Neuronal stem cell (in vitro differentiated cells): ENCODE measurements at regions not wholly inside any gene's neighbourhood (a gene's known extent, or its start where the extent isn't known, plus 50 kb on each side); places are given as distances from the start of the nearest gene placed in this dataset.

Experiments used
- DNase-seq: peaks from one replicate; pipeline ENCODE4 v3.0.0-alpha.2; 2013; ENCODE audit warnings: low spot score
- H2AFZ ChIP-seq: one replicate; pipeline ENCODE4 v1.6.1; 2013; ENCODE audit warnings: mild to moderate bottlenecking, low read length, inconsistent platforms
- H2AK5ac ChIP-seq: 2 replicates; pipeline ENCODE4 v1.6.1; 2013; ENCODE audit warnings: low read depth, mild to moderate bottlenecking, inconsistent platforms, low read length, moderate library complexity, mixed read lengths
- H2BK120ac ChIP-seq: 2 replicates; pipeline ENCODE4 v1.6.1; 2013; ENCODE audit warnings: low read depth, mild to moderate bottlenecking, inconsistent platforms, low read length, moderate library complexity, mixed read lengths
- H2BK12ac ChIP-seq: one replicate; pipeline ENCODE4 v1.6.1; 2013; ENCODE audit warnings: low read length, inconsistent platforms
- H2BK15ac ChIP-seq: 2 replicates; pipeline ENCODE4 v1.6.1; 2013; ENCODE audit warnings: mild to moderate bottlenecking, low read length, inconsistent platforms, mixed read lengths
- H2BK5ac ChIP-seq: one replicate; pipeline ENCODE4 v1.6.1; 2013; ENCODE audit warnings: inconsistent platforms, mild to moderate bottlenecking, low read length, moderate library complexity
- H3K14ac ChIP-seq: one replicate; pipeline ENCODE4 v1.6.1; 2013; ENCODE audit warnings: low read length, inconsistent platforms
- H3K18ac ChIP-seq: 2 replicates; pipeline ENCODE4 v1.6.1; 2013; ENCODE audit warnings: low read length, inconsistent platforms
- H3K23ac ChIP-seq: 2 replicates; pipeline ENCODE4 v1.6.1; 2013; ENCODE audit warnings: low read depth, mild to moderate bottlenecking, mixed read lengths, low read length, inconsistent platforms; ENCODE audit not compliant: poor library complexity
- H3K27ac ChIP-seq: replicated peaks from 3 replicates; pipeline ENCODE4 v1.5.1; 2013; ENCODE audit warnings: low read length, inconsistent platforms
- H3K27me3 ChIP-seq, 3 experiments: 2 replicates each; pipeline ENCODE4 v1.6.1; 2013; ENCODE audit warnings: low read length in 3 of 3, mild to moderate bottlenecking in 2 of 3, inconsistent platforms in 1 of 3, low read depth in 1 of 3, mixed read lengths in 1 of 3, moderate library complexity in 1 of 3; ENCODE audit not compliant: control insufficient read depth in 3 of 3, insufficient read depth in 3 of 3
- H3K36me3 ChIP-seq, 2 donors: replicated peaks in 1 of 2; 2 replicates each; pipeline ENCODE4 v1.6.1; 2013; ENCODE audit warnings: low read length in 2 of 2; ENCODE audit not compliant: control insufficient read depth in 2 of 2, insufficient read depth in 2 of 2
- H3K4ac ChIP-seq: 2 replicates; pipeline ENCODE4 v1.6.1; 2013; ENCODE audit warnings: inconsistent platforms, mild to moderate bottlenecking, low read length, moderate library complexity
- H3K4me1 ChIP-seq, 2 donors: 1 replicate in 1 of 2; 2 replicates in 1 of 2; pipeline ENCODE4 v1.6.1; 2013; ENCODE audit warnings: low read length in 2 of 2, low read depth in 1 of 2; ENCODE audit not compliant: control insufficient read depth in 2 of 2, insufficient read depth in 1 of 2
- H3K4me2 ChIP-seq: one replicate; pipeline ENCODE4 v1.6.1; 2013; ENCODE audit warnings: mild to moderate bottlenecking, low read length, inconsistent platforms; ENCODE audit not compliant: insufficient read depth, poor library complexity, severe bottlenecking
- H3K4me3 ChIP-seq, 2 donors: 2 replicates each; pipeline ENCODE4 v1.5.1; 2013; ENCODE audit warnings: low read length in 2 of 2, mild to moderate bottlenecking in 2 of 2, inconsistent platforms in 1 of 2, moderate library complexity in 1 of 2
- H3K79me1 ChIP-seq: one replicate; pipeline ENCODE4 v1.6.1; 2013; ENCODE audit warnings: low read depth, mild to moderate bottlenecking, inconsistent platforms, low read length, moderate library complexity
- H3K9ac ChIP-seq: one replicate; pipeline ENCODE4 v1.6.1; 2013; ENCODE audit warnings: mild to moderate bottlenecking, low read depth, low read length, inconsistent platforms; ENCODE audit not compliant: poor library complexity
- H3K9me3 ChIP-seq, 2 donors: replicated peaks in 1 of 2; 2 replicates each; pipeline versions ENCODE3 to v1.6.1; 2013; ENCODE audit warnings: low read length in 2 of 2, mild to moderate bottlenecking in 2 of 2, inconsistent platforms in 1 of 2, low read depth in 1 of 2, mixed read lengths in 1 of 2, moderate library complexity in 1 of 2; ENCODE audit not compliant: control insufficient read depth in 2 of 2, insufficient read depth in 1 of 2
- H4K8ac ChIP-seq: one replicate; pipeline ENCODE4 v1.6.1; 2013; ENCODE audit warnings: low read depth, mild to moderate bottlenecking, inconsistent platforms, low read length, moderate library complexity
- H4K91ac ChIP-seq: one replicate; pipeline ENCODE4 v1.6.1; 2013; ENCODE audit warnings: low read length, low read depth, mild to moderate bottlenecking, inconsistent platforms; ENCODE audit not compliant: poor library complexity
- WGBS, 2 donors: extraction: QIAGEN DNeasy Blood & Tissue Kit; methylation state at CpG; one replicate each; pipeline ENCODE4 v1.1.7; 2013; ENCODE audit warnings: missing lambda C conversion rate in 2 of 2, mixed read lengths in 1 of 2; ENCODE audit not compliant: insufficient read length in 2 of 2, insufficient replicate concordance in 1 of 2; ENCODE audit errors: extremely low coverage in 2 of 2; 5-methylcytosine and 5-hydroxymethylcytosine counted together

- no peak overlapping the region for H2BK15ac ChIP-seq
- no peaks in the 10 kb centered on the region for H3K36me3 ChIP-seq
- H3K27me3 ChIP-seq, result no peaks in the 10 kb centered on the region
- H3K4me1 ChIP-seq, result no peaks in the 10 kb centered on the region
- H3K4me2 ChIP-seq, result no peak overlapping the region
- no peak overlapping the region for H4K91ac ChIP-seq
- H3K4me3 ChIP-seq, result no peak overlapping the region
- no peak overlapping the region for H3K4ac ChIP-seq
- no peak overlapping the region for H3K18ac ChIP-seq
- H2AK5ac ChIP-seq, result no peak overlapping the region
- H3K9ac ChIP-seq, result no peak overlapping the region
- no peak overlapping the region for H2BK12ac ChIP-seq
- H2BK5ac ChIP-seq, result no peak overlapping the region
- no peak for DNase-seq
- H3K14ac ChIP-seq, result no peak overlapping the region
- H2AFZ ChIP-seq, result no peak overlapping the region
- H2BK120ac ChIP-seq, result no peak overlapping the region
- H3K23ac ChIP-seq, result no peak overlapping the region
- WGBS, 2 donors, result no CpG with 5 or more reads among the region's 3 CpGs
- H4K8ac ChIP-seq, result no peak overlapping the region
- H3K79me1 ChIP-seq, result no peaks in the 10 kb centered on the region
- no peaks in the 10 kb centered on the region for H3K9me3 ChIP-seq
- no peak overlapping the region for H3K27ac ChIP-seq
Measured at GRCh38 chr1:163712321-163712720, 390.6 kb downstream of the NUF2 start.

GRCh38 chr1:163720294-163720693 lies 398.5 kb downstream of the NUF2 start:
- Histone ChIP-seq H2BK12ac (no peak overlapping the region), H3K9me3 (peaks cover 0 to 2% of the 10 kb centered on the region in 2 donors), H3K27ac (no peak overlapping the region), H3K23ac (no peak overlapping the region), H3K27me3 (no peaks in the 10 kb centered on the region), H4K91ac (no peak overlapping the region), H2BK5ac (no peak overlapping the region), H2AK5ac (no peak overlapping the region), H3K4me1 (no peaks in the 10 kb centered on the region), H4K8ac (no peak overlapping the region), H2BK15ac (no peak overlapping the region), H2BK120ac (no peak overlapping the region), H3K36me3 (no peaks in the 10 kb centered on the region), H3K9ac (no peak overlapping the region), H3K18ac (no peak overlapping the region), H3K4ac (no peak overlapping the region), H3K4me2 (no peak overlapping the region), H3K14ac (no peak overlapping the region), H3K4me3 (no peak overlapping the region), H2AFZ (no peak overlapping the region), H3K79me1 (no peaks in the 10 kb centered on the region)
- WGBS, 2 donors, result no CpG with 5 or more reads among the region's 3 CpGs
- DNase-seq, result no peak

DNA sequence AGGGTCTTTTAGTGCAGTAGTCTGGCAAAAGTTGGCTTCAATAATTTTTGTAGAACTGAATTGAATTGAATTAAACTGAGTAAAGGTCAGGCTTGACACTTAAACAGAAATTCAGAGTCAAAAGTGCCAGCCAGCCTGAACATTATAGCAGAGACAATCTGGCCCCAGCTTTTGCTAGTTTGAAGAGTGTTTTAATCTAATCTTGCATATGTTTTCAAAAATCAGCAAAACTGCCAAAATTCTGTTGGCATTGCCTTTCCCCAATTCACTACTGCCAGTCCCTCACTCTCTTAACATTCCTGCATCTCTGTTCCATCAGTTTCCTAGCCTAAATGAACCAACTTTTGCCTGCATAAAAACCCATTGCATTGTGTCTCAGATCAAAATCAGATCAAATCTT lies 403.8 kb downstream of the NUF2 start:
- H3K23ac ChIP-seq, result no peak overlapping the region
- no peak overlapping the region for H3K18ac ChIP-seq
- H4K8ac ChIP-seq, result no peak overlapping the region
- H2BK120ac ChIP-seq, result no peak overlapping the region
- H3K4me1 ChIP-seq, result no peaks in the 10 kb centered on the region
- no peak overlapping the region for H2AFZ ChIP-seq
- H3K36me3 ChIP-seq, result no peaks in the 10 kb centered on the region
- H3K27me3 ChIP-seq, result no peaks in the 10 kb centered on the region
- H3K4me2 ChIP-seq, result no peak overlapping the region
- no peaks in the 10 kb centered on the region for H3K79me1 ChIP-seq
- no peak overlapping the region for H3K4me3 ChIP-seq
- H3K27ac ChIP-seq, result no peak overlapping the region
- H3K9me3 ChIP-seq, result no peaks in the 10 kb centered on the region
- H2BK5ac ChIP-seq, result no peak overlapping the region
- no peak overlapping the region for H4K91ac ChIP-seq
- no peak overlapping the region for H2BK12ac ChIP-seq
- no peak for DNase-seq
- H3K4ac ChIP-seq, result no peak overlapping the region
- no peak overlapping the region for H3K14ac ChIP-seq
- H3K9ac ChIP-seq, result no peak overlapping the region
- no peak overlapping the region for H2BK15ac ChIP-seq
- no peak overlapping the region for H2AK5ac ChIP-seq

- Histone ChIP-seq H3K4me3 (no peak overlapping the region), H3K27ac (no peak overlapping the region), H4K8ac (no peak overlapping the region), H3K18ac (no peak overlapping the region), H3K27me3 (no peaks in the 10 kb centered on the region), H3K36me3 (no peaks in the 10 kb centered on the region), H3K4me1 (no peaks in the 10 kb centered on the region), H3K9ac (no peak overlapping the region), H2BK12ac (no peak overlapping the region), H3K14ac (no peak overlapping the region), H4K91ac (no peak overlapping the region), H2BK15ac (no peak overlapping the region), H3K23ac (no peak overlapping the region), H3K9me3 (no peaks in the 10 kb centered on the region), H3K4ac (no peak overlapping the region), H2BK5ac (no peak overlapping the region), H3K79me1 (no peaks in the 10 kb centered on the region), H2BK120ac (no peak overlapping the region), H2AFZ (no peak overlapping the region), H2AK5ac (no peak overlapping the region), H3K4me2 (no peak overlapping the region)
- DNase-seq, result no peak
- no CpG with 5 or more reads among the region's 3 CpGs for WGBS, 2 donors
Measured at GRCh38 chr1:163730411-163730821, 408.7 kb downstream of the NUF2 start.
